ENCODE measurements at regions not wholly inside any gene's neighbourhood (a gene's known extent, or its start where the extent isn't known, plus 50 kb on each side); places are given as distances from the start of the nearest gene placed in this dataset.

- TF ChIP-seq CTCF (IDR thresholded peaks at IDR 0.05) (no peak), POLR2A (IDR thresholded peaks at IDR 0.05) (no peak)
Observed at GRCh38 chr10:34869135-34869836, 54.2 kb upstream of the PARD3 start.
